ENCODE measurements at regions not wholly inside any gene's neighbourhood (a gene's known extent, or its start where the extent isn't known, plus 50 kb on each side); places are given as distances from the start of the nearest gene placed in this dataset.

- TF ChIP-seq, protein P1, sequence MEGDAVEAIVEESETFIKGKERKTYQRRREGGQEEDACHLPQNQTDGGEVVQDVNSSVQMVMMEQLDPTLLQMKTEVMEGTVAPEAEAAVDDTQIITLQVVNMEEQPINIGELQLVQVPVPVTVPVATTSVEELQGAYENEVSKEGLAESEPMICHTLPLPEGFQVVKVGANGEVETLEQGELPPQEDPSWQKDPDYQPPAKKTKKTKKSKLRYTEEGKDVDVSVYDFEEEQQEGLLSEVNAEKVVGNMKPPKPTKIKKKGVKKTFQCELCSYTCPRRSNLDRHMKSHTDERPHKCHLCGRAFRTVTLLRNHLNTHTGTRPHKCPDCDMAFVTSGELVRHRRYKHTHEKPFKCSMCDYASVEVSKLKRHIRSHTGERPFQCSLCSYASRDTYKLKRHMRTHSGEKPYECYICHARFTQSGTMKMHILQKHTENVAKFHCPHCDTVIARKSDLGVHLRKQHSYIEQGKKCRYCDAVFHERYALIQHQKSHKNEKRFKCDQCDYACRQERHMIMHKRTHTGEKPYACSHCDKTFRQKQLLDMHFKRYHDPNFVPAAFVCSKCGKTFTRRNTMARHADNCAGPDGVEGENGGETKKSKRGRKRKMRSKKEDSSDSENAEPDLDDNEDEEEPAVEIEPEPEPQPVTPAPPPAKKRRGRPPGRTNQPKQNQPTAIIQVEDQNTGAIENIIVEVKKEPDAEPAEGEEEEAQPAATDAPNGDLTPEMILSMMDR (IDR thresholded peaks at IDR 0.05; ENCODE audit: low read depth, low read length, missing control alignments) = no peak
- H3K36me3 ChIP-seq (replicated peaks) = no peaks in the 10 kb centered on the region
- no peak overlapping the region for H3K4me3 ChIP-seq (ENCODE audit: low read depth, low read length)
- in situ Hi-C loops (cut with HindIII; ENCODE audit: low pct_ligation_motif_present, low sequenced_read_pairs) = no loop called here
- H3K27ac ChIP-seq = no peak overlapping the region
- no peaks in the 10 kb centered on the region for H3K27me3 ChIP-seq (replicated peaks)
- no peak for DNase-seq
Measured at GRCh38 chr5:93893075-93893474, 151.7 kb upstream of the POU5F2 start.

DNA sequence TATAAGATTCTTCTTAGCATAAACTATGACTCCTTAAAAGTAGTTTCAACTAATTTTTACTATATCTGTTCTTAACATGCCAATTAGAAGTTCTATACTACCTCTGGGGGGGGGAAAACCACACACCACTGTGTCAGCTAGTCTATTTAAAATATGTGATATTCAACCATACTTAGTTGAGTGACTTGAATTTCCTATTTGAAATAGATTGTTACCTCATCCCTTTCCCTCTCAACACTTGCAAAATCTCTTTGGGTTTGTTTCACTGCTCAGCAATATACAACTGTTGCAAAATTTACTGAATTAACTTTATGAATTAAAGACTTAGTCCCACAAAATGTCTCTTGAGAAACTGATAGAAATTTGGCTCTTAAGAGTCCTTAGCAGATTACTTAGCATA lies 151.1 kb upstream of the POU5F2 start:
- in situ Hi-C loops (cut with HindIII; ENCODE audit: low pct_ligation_motif_present, low sequenced_read_pairs) = no loop called here
- H3K4me3 ChIP-seq (ENCODE audit: low read depth, low read length) = no peak overlapping the region
- no peak for DNase-seq
- TF ChIP-seq, protein P1 (IDR thresholded peaks at IDR 0.05; ENCODE audit: low read depth, low read length, missing control alignments) = no peak
- H3K27ac ChIP-seq = no peak overlapping the region
- no peaks in the 10 kb centered on the region for H3K36me3 ChIP-seq (replicated peaks)
- H3K27me3 ChIP-seq (replicated peaks) = no peaks in the 10 kb centered on the region

DNA sequence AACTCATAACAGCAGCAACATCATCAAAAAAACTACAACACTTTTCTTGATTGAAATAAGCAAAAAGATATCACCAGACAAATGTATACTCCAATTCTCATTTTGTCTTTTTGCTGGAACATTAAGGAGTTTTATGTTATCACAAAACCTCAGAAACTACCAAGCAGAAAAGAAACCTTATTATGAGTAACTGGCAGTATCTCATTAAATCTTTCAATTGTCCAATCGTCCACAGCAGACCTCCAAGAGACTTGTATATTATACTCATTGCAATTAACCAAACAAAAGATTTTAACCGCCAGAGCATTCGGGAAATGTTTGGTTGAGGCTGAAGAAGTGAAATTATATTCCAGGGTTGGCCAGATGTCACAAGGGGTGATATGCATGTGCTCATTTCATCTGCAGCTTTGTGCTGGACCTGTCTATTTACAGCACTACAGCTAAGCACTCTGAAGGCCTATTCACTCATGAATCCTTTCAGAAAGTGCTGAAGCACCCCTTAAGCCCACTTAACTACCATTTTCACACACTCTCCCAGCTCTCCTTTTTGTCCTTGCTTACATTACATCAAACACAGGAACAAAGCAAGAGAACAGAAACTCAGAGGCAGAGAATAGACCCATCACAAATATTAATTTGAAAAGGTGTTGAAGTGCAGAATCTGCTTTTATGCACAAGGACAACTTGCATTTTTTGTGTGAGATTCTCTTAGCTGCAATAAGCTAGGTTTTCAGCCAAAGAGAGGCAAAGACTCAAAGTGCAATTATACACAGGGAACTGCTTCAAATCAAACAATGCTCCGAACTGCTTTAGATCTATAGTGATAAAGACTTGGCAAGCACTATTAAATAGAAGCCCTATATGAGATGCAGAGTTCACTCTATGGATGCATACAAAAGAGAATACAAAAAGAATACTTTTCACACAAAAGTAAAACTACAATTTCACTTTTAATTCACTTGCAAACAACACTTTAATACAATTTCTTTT lies 150.4 kb upstream of the POU5F2 start:
- no peak overlapping the region for H3K4me3 ChIP-seq (ENCODE audit: low read depth, low read length)
- in situ Hi-C loops (cut with HindIII; ENCODE audit: low pct_ligation_motif_present, low sequenced_read_pairs) = no loop called here
- no peaks in the 10 kb centered on the region for H3K27me3 ChIP-seq (replicated peaks)
- no peak for DNase-seq
- no peaks in the 10 kb centered on the region for H3K36me3 ChIP-seq (replicated peaks)
- TF ChIP-seq, protein P1 (IDR thresholded peaks at IDR 0.05; ENCODE audit: low read depth, low read length, missing control alignments) = no peak
- no peak overlapping the region for H3K27ac ChIP-seq

- in situ Hi-C loops (cut with HindIII; ENCODE audit: low pct_ligation_motif_present, low sequenced_read_pairs) = no loop called here
- Histone ChIP-seq H3K36me3 (replicated peaks) (no peaks in the 10 kb centered on the region), H3K27me3 (replicated peaks) (no peaks in the 10 kb centered on the region), H3K4me3 (ENCODE audit: low read depth, low read length) (no peak overlapping the region), H3K27ac (no peak overlapping the region)
- TF ChIP-seq, protein P1 (IDR thresholded peaks at IDR 0.05; ENCODE audit: low read depth, low read length, missing control alignments) = no peak
- DNase-seq = no peak
Measured at GRCh38 chr5:93890657-93891056, 149.3 kb upstream of the POU5F2 start.

DNA sequence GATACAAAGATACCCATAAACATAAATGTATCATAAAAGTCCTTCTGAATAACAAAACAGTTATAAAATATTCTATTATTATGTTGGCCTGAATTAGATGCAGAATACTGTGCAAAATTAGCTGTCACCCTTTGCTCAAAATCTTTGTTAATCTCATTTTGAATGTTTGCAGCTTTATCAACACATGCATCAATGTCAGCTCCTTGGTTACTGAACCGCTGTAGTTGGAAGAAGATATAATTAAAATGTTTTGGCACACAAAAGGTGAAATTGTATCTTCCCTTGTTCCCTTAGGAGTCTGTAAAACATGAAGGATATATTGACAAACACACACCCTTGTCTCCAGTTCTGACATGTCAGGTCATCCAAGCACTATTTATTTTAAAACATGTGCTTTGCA lies 146.3 kb upstream of the POU5F2 start:
- Histone ChIP-seq H3K27ac (no peak overlapping the region), H3K27me3 (replicated peaks) (no peaks in the 10 kb centered on the region), H3K36me3 (replicated peaks) (no peaks in the 10 kb centered on the region), H3K4me3 (ENCODE audit: low read depth, low read length) (no peak overlapping the region)
- TF ChIP-seq, protein P1 (IDR thresholded peaks at IDR 0.05; ENCODE audit: low read depth, low read length, missing control alignments) = no peak
- in situ Hi-C loops (cut with HindIII; ENCODE audit: low pct_ligation_motif_present, low sequenced_read_pairs) = no loop called here
- DNase-seq = no peak

Data from brain microvascular endothelial cell (primary cell).